Large intestine (tissue), 3 donors: ENCODE measurements at regions not wholly inside any gene's neighbourhood (a gene's known extent, or its start where the extent isn't known, plus 50 kb on each side); places are given as distances from the start of the nearest gene placed in this dataset.

Experiments used
- DNase-seq, 2 donors: peaks; one replicate each; pipeline versions ENCODE4 v3.0.0 to v3.0.0-alpha.2; 2013
- H3K27ac ChIP-seq: one replicate; pipeline ENCODE4 v1.5.1; 2013; ENCODE audit warnings: low read length
- H3K27me3 ChIP-seq: 2 replicates; pipeline ENCODE4 v1.6.1; 2013; ENCODE audit warnings: low read length; ENCODE audit not compliant: control insufficient read depth, insufficient read depth
- H3K36me3 ChIP-seq: 2 replicates; pipeline ENCODE4 v1.6.1; 2013; ENCODE audit warnings: low read length; ENCODE audit not compliant: control insufficient read depth, insufficient read depth
- H3K4me1 ChIP-seq: one replicate; pipeline ENCODE4 v1.6.1; 2013; ENCODE audit warnings: low read length; ENCODE audit not compliant: control insufficient read depth, insufficient read depth
- H3K4me3 ChIP-seq: one replicate; pipeline ENCODE4 v1.5.1; 2013; ENCODE audit warnings: low read length
- H3K9me3 ChIP-seq: one replicate; pipeline ENCODE4 v1.6.1; 2013; ENCODE audit warnings: mild to moderate bottlenecking, low read depth, low read length, moderate library complexity; ENCODE audit not compliant: control insufficient read depth
- WGBS: methylation state at CpG from one replicate; pipeline ENCODE4 v1.1.5; 2013; ENCODE audit warnings: low lambda C conversion rate; ENCODE audit not compliant: insufficient coverage; 5-methylcytosine and 5-hydroxymethylcytosine counted together

DNA sequence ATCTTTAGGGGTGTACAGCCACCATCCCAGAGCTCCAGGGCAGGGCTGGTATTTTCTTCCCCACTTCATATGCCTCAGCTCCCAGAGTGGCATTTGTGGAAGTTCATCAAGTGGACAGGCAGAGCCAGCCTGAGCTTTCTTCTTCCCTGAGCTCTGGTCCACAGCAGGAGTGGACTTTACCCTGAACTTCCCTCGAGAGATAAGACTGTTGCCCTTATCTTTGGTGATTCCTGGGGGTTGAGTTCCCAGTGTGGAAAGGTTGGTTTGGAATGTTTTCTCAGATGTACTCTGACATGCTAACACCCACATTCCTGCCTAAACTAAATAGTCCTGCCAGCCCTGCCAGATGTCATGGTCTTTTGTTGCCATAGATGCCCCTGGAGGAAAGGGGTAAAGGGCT is 62.0 kb upstream of the LGALSL start:
- peak; percentile 78 to 89 for DNase-seq
- Histone ChIP-seq H3K27ac (peak overlapping the region; percentile 90), H3K4me3 (no peak overlapping the region), H3K4me1 (peaks cover 40% of the 10 kb centered on the region), H3K36me3 (no peaks in the 10 kb centered on the region), H3K27me3 (no peaks in the 10 kb centered on the region), H3K9me3 (peaks cover 3% of the 10 kb centered on the region)
- WGBS = no CpG with 5 or more reads among the region's 1 CpG

DNA sequence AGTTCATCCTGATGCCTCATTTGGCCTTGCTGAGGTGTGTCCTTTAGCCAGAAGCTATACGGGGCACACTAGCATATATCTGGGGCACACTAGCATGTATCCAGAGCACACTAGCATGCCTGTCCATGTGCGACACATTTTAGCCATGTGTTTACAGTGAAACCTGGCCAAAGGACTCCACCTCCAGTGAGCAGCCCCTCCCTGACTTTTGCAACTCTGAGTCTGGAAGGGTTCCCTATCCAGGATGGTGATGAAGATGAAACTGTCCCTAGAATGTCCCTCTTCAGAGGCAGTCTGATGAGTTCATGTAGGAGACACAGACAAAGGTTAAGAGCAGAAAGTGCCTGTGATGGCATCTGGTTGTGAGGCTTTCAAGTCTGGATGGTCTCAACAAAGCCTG is 61.4 kb upstream of the LGALSL start:
- Histone ChIP-seq H3K36me3 (no peaks in the 10 kb centered on the region), H3K4me1 (peaks cover 40% of the 10 kb centered on the region), H3K27me3 (no peaks in the 10 kb centered on the region), H3K27ac (peak overlapping the region; percentile 90), H3K4me3 (no peak overlapping the region), H3K9me3 (peaks cover 3% of the 10 kb centered on the region)
- WGBS = no CpG with 5 or more reads among the region's 2 CpGs
- no peak for DNase-seq

DNA sequence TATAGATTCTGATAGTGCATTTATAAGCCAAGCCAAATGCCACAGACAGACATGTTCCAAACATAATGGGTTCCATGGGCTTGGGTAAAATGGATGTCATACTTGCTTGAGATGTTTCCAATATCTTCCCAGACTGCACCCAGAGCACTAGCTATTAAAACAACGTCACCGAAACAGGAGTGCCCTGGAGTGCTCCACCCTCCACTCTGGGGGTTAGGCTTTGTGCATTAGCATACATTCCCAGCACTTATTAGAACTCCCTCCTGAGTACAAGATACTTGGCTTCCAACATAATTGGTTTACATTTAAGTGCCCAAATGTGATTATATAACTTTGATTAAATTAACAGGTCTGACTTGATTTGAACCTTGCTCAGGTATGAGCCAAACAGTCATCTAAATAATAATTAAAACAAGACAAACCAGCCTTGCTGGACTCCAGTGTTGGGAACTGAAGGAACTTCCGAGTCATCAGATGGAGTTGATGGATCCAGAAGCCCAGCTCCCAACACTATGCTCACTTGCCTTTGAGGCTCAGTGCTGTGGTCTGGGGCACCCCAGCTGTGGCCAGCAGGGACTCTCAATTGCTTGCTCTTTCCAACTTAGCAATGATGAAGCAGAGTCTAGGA is 60.5 kb upstream of the LGALSL start:
- H3K36me3 ChIP-seq = no peaks in the 10 kb centered on the region
- H3K27me3 ChIP-seq = no peaks in the 10 kb centered on the region
- H3K9me3 ChIP-seq = peaks cover 3% of the 10 kb centered on the region
- no peak for DNase-seq
- no peak overlapping the region for H3K4me3 ChIP-seq
- H3K27ac ChIP-seq = peak overlapping the region; percentile 90
- WGBS = no CpG with 5 or more reads among the region's 3 CpGs
- peaks cover 42% of the 10 kb centered on the region for H3K4me1 ChIP-seq

DNA sequence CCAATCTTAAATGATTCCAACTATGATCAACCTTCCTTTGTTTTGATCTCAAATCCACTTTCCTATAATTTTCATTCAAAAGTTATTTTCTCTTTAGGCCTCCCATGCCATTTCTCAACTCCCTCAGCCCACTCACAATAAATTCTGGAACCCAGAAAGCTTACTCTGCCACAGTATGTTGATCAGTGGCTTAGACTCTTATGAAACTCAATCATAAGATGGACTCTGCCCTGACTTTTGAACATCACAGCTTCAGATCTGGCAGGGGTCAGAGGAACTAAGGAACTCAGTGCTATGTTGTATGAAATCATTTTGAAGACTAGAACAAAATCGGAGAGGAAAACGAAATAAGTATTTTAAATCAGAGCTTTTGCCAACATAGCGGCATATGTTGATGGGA is 59.8 kb upstream of the LGALSL start:
- H3K27ac ChIP-seq = peak overlapping the region; percentile 68
- DNase-seq = peak; percentile 62 to 82
- no peak overlapping the region for H3K4me3 ChIP-seq
- H3K27me3 ChIP-seq = no peaks in the 10 kb centered on the region
- H3K9me3 ChIP-seq = peaks cover 3% of the 10 kb centered on the region
- 83% methylated on average over 3 of the region's 3 CpGs for WGBS
- H3K4me1 ChIP-seq = peaks cover 42% of the 10 kb centered on the region
- H3K36me3 ChIP-seq = no peaks in the 10 kb centered on the region

DNA sequence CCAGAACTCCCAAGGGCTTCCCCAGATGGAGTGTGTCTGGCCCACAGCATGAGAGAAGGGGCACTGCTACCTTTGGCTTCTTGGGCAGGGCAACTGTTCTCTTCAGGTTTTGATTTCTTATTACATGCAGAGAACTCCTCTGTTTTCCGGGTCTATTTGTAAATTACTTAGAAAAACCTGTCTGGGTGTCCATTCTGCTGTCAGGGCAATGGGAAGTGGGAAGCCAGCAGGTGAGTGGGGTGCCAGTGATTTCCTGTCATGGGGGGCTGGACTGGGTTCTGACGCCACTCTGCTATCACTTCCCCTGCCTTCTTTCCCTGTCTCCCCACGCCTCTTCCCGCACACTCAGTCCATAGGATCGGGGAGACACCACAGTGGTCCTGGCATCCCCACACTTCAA is 58.0 kb upstream of the LGALSL start:
- H3K27me3 ChIP-seq = no peaks in the 10 kb centered on the region
- H3K36me3 ChIP-seq = no peaks in the 10 kb centered on the region
- H3K4me3 ChIP-seq = no peak overlapping the region
- H3K4me1 ChIP-seq = peaks cover 46% of the 10 kb centered on the region
- WGBS = no CpG with 5 or more reads among the region's 5 CpGs
- no peak overlapping the region for H3K27ac ChIP-seq
- no peaks in the 10 kb centered on the region for H3K9me3 ChIP-seq
- no peak for DNase-seq

DNA sequence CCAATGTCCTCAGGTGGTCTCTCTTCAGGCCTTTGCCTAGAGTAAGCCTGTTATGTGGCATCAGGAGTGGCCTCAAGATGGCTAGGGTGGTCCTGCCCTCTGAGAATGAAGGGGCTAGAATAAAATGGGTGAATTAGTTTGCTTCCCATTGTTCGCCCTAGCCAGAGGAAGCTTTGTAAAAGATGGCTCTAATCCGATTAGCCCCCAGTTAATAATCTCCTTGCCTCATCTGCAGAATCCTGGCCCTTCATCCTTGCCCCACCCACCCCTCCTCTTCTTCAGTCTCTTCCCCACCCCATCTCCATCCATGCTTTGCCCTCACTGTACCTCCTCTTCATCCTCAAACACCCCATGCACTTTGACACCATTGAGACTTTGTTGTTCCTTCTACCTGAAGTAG is 57.4 kb upstream of the LGALSL start:
- no peak for DNase-seq
- H3K9me3 ChIP-seq = no peaks in the 10 kb centered on the region
- 100% methylated on average over 1 of the region's 2 CpGs for WGBS
- H3K27me3 ChIP-seq = no peaks in the 10 kb centered on the region
- H3K27ac ChIP-seq = no peak overlapping the region
- H3K36me3 ChIP-seq = no peaks in the 10 kb centered on the region
- peaks cover 48% of the 10 kb centered on the region for H3K4me1 ChIP-seq
- no peak overlapping the region for H3K4me3 ChIP-seq

DNA sequence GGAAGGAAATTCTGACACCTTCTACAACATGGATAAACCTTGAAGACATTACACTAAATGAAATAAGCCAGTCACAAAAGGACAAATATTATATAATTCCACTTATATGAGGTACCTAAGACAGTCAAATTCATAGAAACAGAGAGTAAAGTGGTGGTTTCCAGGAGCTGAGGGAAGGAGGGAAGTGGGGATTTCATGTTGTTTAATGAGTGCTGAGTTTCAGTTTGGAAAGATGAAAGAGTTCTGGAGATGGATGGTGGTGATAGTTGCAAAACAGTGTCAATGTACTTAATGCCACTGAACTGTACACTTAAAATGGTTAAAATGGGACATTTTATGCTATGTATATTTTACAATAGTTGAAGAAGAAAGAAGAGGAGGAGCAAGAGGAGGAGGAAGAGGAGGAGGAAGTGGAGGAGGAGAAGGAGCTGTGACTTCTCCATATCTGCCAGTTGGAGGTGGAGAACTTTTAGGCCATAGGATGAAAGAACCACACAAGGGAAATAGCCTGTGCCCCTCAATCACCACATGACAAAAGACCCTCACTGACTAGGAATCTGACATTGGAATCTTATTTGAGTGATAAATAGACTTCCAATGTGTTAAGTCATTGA is 55.3 kb upstream of the LGALSL start:
- peaks cover 44% of the 10 kb centered on the region for H3K4me1 ChIP-seq
- no peak for DNase-seq
- H3K4me3 ChIP-seq = no peak overlapping the region
- H3K27me3 ChIP-seq = no peaks in the 10 kb centered on the region
- no peaks in the 10 kb centered on the region for H3K36me3 ChIP-seq
- no peak overlapping the region for H3K27ac ChIP-seq
- no peaks in the 10 kb centered on the region for H3K9me3 ChIP-seq

DNA sequence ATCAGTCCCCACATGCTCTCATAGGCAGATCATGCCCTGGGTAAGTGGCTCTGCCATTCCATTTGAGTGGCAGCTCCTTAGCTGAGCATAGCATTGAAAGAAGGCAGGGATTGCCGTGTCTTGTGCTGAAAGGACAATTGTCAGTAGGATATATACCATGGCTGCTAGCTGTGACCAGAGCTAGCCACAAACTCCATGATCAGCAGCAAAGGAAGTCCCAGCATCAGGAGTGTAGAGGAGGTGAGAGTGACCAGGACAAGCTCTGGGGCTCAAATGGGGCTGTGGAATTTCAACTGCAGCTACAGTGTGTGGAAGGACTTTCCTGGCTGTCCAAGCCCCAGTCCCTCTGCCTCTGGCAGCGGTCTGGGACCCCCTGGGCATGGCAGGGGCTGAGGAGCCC is 54.4 kb upstream of the LGALSL start:
- no CpG with 5 or more reads among the region's 2 CpGs for WGBS
- Histone ChIP-seq H3K27me3 (no peaks in the 10 kb centered on the region), H3K27ac (no peak overlapping the region), H3K9me3 (no peaks in the 10 kb centered on the region), H3K4me1 (peaks cover 46% of the 10 kb centered on the region), H3K4me3 (no peak overlapping the region), H3K36me3 (no peaks in the 10 kb centered on the region)
- DNase-seq = no peak

DNA sequence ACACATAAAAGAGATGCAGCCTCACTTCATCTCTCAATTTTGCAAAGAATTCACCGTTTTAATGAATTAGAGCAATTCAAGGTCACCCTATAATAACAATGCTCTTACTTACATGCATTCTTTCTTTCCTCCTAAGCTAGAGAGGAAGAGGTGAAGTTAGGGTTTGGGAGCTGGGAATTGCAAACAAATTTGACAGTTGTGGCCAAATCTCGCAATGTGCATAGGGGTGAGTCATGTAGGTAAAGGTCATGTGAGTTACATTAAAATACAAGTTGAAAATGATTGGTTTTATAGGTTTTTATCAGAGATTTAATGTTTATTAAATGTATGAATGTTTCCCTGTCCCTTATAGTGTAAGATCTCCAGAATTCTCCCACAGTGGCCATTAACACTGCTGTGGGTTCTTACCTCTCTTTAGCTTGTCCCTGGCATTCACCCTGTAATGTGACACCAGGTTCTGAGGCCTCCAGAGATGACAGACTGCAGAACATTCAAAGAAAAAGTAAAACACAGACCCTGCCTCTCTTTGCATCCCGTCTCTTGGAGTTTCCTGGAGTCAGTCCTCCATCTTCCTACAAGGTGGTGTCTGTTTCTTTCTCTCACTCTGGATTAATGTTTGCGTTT is 53.7 kb upstream of the LGALSL start:
- H3K27me3 ChIP-seq = no peaks in the 10 kb centered on the region
- peaks cover 49% of the 10 kb centered on the region for H3K4me1 ChIP-seq
- no peak for DNase-seq
- WGBS = 70% methylated on average over 2 of the region's 4 CpGs
- H3K9me3 ChIP-seq = no peaks in the 10 kb centered on the region
- H3K27ac ChIP-seq = peak overlapping the region; percentile 80
- no peaks in the 10 kb centered on the region for H3K36me3 ChIP-seq
- no peak overlapping the region for H3K4me3 ChIP-seq

DNA sequence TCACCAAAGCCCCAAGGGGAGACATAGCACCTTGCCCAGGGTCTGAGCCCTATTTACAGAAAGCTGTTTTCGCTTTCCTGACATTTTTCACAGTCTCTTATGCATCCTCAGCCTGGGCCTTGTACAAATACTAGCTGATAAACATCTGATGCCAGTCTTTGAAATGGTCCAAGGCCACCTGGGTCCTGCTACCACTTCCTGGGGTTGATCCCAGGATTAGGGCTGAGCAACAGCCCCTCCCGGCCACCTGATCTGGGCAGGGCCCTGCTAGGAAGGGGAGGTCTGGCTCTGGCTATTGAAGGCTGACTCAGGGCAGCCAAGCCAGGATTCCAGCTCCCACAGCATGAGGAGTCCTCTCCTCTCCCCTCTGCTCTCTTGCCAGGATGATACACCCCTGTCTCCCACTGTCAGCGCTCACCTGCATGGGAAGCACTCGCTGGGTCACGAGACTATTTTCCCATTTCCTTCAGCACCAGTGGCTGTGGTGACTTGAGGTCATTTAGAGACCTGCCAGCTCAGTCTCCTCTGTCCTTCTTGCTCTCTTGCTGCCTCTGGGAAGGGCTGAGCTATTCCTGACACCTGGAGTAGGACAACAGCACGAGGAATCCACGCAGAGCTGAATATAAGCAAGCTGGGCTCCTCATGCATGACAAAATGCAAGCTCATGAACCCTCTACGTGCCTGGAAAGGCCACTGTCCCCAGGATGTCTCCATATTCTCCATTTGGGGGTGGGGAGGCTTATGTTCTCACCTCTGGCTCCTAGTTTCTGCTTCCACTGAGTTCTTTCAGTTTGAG is 53.0 kb upstream of the LGALSL start:
- Histone ChIP-seq H3K9me3 (no peaks in the 10 kb centered on the region), H3K4me3 (no peak overlapping the region), H3K27me3 (no peaks in the 10 kb centered on the region), H3K4me1 (peaks cover 54% of the 10 kb centered on the region), H3K27ac (peak overlapping the region; percentile 80), H3K36me3 (no peaks in the 10 kb centered on the region)
- 67% methylated on average over 1 of the region's 8 CpGs for WGBS
- DNase-seq = peak in 1 of 2 donors; percentile 58
